Tibial nerve (tissue), 3 donors: ENCODE measurements at regions not wholly inside any gene's neighbourhood (a gene's known extent, or its start where the extent isn't known, plus 50 kb on each side); places are given as distances from the start of the nearest gene placed in this dataset.

Source experiments
- POLR2A ChIP-seq, 2 donors: fragments of 450-650 bp; IDR thresholded peaks; one replicate each; pipeline ENCODE4 v1.6.1; 2017; ENCODE audit warnings: antibody characterized with exemption in 2 of 2, mild to moderate bottlenecking in 2 of 2, moderate library complexity in 2 of 2
- TF ChIP-seq, protein P1 (sequence below), 5 experiments: fragments of 200-600 bp in 3 of 5; fragments of 450-650 bp in 2 of 5; sonication (generic) in 3 of 5; IDR thresholded peaks; one replicate each; pipeline ENCODE4 v1.5.1; 2016 to 2019; ENCODE audit warnings: antibody characterized with exemption in 5 of 5, mild to moderate bottlenecking in 3 of 5, moderate library complexity in 2 of 5

DNA sequence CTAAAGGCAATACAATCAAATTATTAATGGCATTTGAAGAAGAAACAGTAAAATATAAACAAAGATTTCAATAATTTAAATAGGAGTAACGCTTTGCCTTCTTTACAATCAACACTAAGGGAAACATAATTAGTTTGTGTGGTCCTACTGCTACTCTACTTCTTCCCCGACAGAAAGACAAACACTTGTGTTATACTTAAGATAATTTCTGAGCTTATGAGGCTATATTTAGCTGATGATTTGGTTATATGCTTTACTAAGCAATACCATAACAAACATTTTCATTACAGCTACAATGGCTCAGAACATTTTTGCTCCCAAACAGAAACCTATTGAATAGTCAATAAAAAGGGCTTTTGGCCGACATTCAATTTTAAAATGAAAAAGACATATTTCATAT, 1217.2 kb upstream of the GJE1 start:
- TF ChIP-seq, protein P1, sequence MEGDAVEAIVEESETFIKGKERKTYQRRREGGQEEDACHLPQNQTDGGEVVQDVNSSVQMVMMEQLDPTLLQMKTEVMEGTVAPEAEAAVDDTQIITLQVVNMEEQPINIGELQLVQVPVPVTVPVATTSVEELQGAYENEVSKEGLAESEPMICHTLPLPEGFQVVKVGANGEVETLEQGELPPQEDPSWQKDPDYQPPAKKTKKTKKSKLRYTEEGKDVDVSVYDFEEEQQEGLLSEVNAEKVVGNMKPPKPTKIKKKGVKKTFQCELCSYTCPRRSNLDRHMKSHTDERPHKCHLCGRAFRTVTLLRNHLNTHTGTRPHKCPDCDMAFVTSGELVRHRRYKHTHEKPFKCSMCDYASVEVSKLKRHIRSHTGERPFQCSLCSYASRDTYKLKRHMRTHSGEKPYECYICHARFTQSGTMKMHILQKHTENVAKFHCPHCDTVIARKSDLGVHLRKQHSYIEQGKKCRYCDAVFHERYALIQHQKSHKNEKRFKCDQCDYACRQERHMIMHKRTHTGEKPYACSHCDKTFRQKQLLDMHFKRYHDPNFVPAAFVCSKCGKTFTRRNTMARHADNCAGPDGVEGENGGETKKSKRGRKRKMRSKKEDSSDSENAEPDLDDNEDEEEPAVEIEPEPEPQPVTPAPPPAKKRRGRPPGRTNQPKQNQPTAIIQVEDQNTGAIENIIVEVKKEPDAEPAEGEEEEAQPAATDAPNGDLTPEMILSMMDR (IDR thresholded peaks at IDR 0.05), result no peak
- TF ChIP-seq POLR2A (IDR thresholded peaks at IDR 0.05), result no peak
